SK-N-SH (cell line): ENCODE measurements at regions not wholly inside any gene's neighbourhood (a gene's known extent, or its start where the extent isn't known, plus 50 kb on each side); places are given as distances from the start of the nearest gene placed in this dataset.

Experiments used
- CHD2 ChIP-seq: fragments of 150-350 bp; IDR thresholded peaks from 2 replicates; pipeline ENCODE4 v1.6.1; 2018; ENCODE audit warnings: low read length; ENCODE audit not compliant: partially characterized antibody
- CTCF ChIP-seq: fragments of 200-600 bp; sonication (generic); IDR thresholded peaks from 2 replicates; pipeline ENCODE4 v1.6.1; 2017; ENCODE audit warnings: antibody characterized with exemption, mild to moderate bottlenecking, moderate library complexity
- EP300 ChIP-seq, 2 experiments: IDR thresholded peaks; 2 replicates each; pipeline versions ENCODE4 v1.4.0 to v1.6.1; 2012; ENCODE audit warnings: borderline replicate concordance in 1 of 2, low read depth in 1 of 2, low read length in 1 of 2
- EZH2phosphoT487 ChIP-seq: fragments of 200-600 bp; sonication (generic); IDR thresholded peaks from 2 replicates; pipeline ENCODE4 v1.6.1; 2017; ENCODE audit warnings: low read depth, mixed run types, mild to moderate bottlenecking, antibody characterized with exemption, moderate library complexity, borderline replicate concordance
- GATA2 ChIP-seq: sonication (generic); formaldehyde crosslinking; IDR thresholded peaks from 2 replicates; pipeline ENCODE4 v1.5.0; 2020; ENCODE audit warnings: mild to moderate bottlenecking, missing genetic modification reagents
- JUND ChIP-seq: IDR thresholded peaks from 2 replicates; pipeline ENCODE4 v1.4.0; 2012
- MAX ChIP-seq: IDR thresholded peaks from 2 replicates; pipeline ENCODE4 v1.4.0; 2012; ENCODE audit warnings: low read depth
- POLR2AphosphoS5 ChIP-seq: IDR thresholded peaks from 2 replicates; pipeline ENCODE4 v1.6.1; 2012; ENCODE audit warnings: low read depth, low read length
- RAD21 ChIP-seq: IDR thresholded peaks from 2 replicates; pipeline ENCODE4 v1.6.1; 2012; ENCODE audit warnings: mild to moderate bottlenecking, low read length
- REST ChIP-seq: IDR thresholded peaks from 2 replicates; pipeline ENCODE4 v1.6.1; 2012; ENCODE audit warnings: mild to moderate bottlenecking, low read depth, low read length, moderate library complexity
- TCF12 ChIP-seq: IDR thresholded peaks from 2 replicates; pipeline ENCODE4 v1.4.0; 2012
- USF1 ChIP-seq: IDR thresholded peaks from 2 replicates; pipeline ENCODE4 v1.4.0; 2012; ENCODE audit warnings: low read depth, borderline replicate concordance

GRCh38 chr14:100450736-100451135, 127.6 kb downstream of the SLC25A47 start:
- no peak for TF ChIP-seq POLR2AphosphoS5
- no peak for TF ChIP-seq EP300 (IDR thresholded peaks at IDR 0.05; ENCODE audit: borderline replicate concordance in 1 of 2, low read depth in 1 of 2, low read length in 1 of 2)
- TF ChIP-seq CTCF: no peak
- TF ChIP-seq RAD21: no peak
- TF ChIP-seq CHD2: no peak
- no peak for TF ChIP-seq REST
- TF ChIP-seq JUND: no peak
- no peak for TF ChIP-seq EZH2phosphoT487
- no peak for TF ChIP-seq TCF12
- no peak for TF ChIP-seq GATA2
- no peak for TF ChIP-seq MAX
- TF ChIP-seq USF1: no peak
